K562 (cell line): ENCODE measurements at regions not wholly inside any gene's neighbourhood (a gene's known extent, or its start where the extent isn't known, plus 50 kb on each side); places are given as distances from the start of the nearest gene placed in this dataset.

ENCODE experiments used
- ATAC-seq: fragments of 200-7000 bp; cut with Tn5 transposase; 3 replicates; pipeline ENCODE4 v1.9.1; 2020; ENCODE audit warnings: moderate library complexity
- BruUV-seq: library from RNA; stranded (reverse); fragments of 400-500 nt; replicated peaks from 2 replicates; lab custom pipeline; 2021; lab: Mats Ljungman, UMichigan
- CTCF ChIA-PET: fragments of 300-600 bp; formaldehyde crosslinking; extraction: SDS; loops from one replicate; lab custom pipeline; 2021; ENCODE audit warnings: low intra/inter-chr PET ratio; lab: Yijun Ruan, JAX
- POLR2A ChIA-PET: fragments of 300-600, 350-650 bp; sonication (Branson Sonifier 250); formaldehyde crosslinking; extraction: SDS; loops from one replicate; lab custom pipeline; 2021; ENCODE audit warnings: antibody characterized with exemption, inconsistent platforms; lab: Yijun Ruan, JAX
- DNase-seq, 4 experiments: peaks; one replicate each; pipeline versions ENCODE4 v3.0.0 to v3.0.0-alpha.2; 2011 to 2018; ENCODE audit warnings: low spot score in 3 of 4, mixed read lengths in 3 of 4; ENCODE audit errors: extremely low read depth in 1 of 4
- FAIRE-seq: peaks from 2 replicates; lab custom pipeline; 2011; peaks lifted over from hg19 to GRCh38; lab: Jason Lieb, UNC
- H2AFZ ChIP-seq: 2 replicates; pipeline ENCODE4 v1.6.0; 2011; ENCODE audit warnings: low read depth, low read length, control low read depth, inconsistent platforms
- H3K27ac ChIP-seq: fragments of 200-600 bp; 3 replicates; pipeline ENCODE4 v1.8.0; 2011; ENCODE audit warnings: low read depth, mild to moderate bottlenecking, control low read depth, inconsistent platforms, low read length, moderate library complexity, mixed read lengths; ENCODE audit errors: extremely low read depth
- H3K27me3 ChIP-seq, 2 experiments: fragments of 300-600 bp in 1 of 2; 2 replicates in 1 of 2; 3 replicates in 1 of 2; pipeline versions ENCODE4 v1.6.0 to v1.8.0; 2011; ENCODE audit warnings: inconsistent platforms in 2 of 2, low read length in 2 of 2, mild to moderate bottlenecking in 1 of 2, mixed read lengths in 1 of 2, moderate library complexity in 1 of 2; ENCODE audit not compliant: control insufficient read depth in 2 of 2, insufficient read depth in 2 of 2
- H3K36me3 ChIP-seq: fragments of 300-600 bp; 3 replicates; pipeline ENCODE4 v1.8.0; 2011; ENCODE audit warnings: mild to moderate bottlenecking, low read length, inconsistent platforms; ENCODE audit not compliant: control insufficient read depth, insufficient read depth
- H3K4me1 ChIP-seq, 2 experiments: fragments of 200-600 bp in 1 of 2; replicated peaks in 1 of 2; 2 replicates in 1 of 2; 3 replicates in 1 of 2; pipeline versions ENCODE4 v1.5.1 to v1.8.0; 2011; ENCODE audit warnings: inconsistent platforms in 2 of 2, low read length in 2 of 2, mild to moderate bottlenecking in 1 of 2, mixed read lengths in 1 of 2, moderate library complexity in 1 of 2; ENCODE audit not compliant: control insufficient read depth in 2 of 2, insufficient read depth in 2 of 2
- H3K4me2 ChIP-seq: 2 replicates; pipeline ENCODE4 v1.6.1; 2011; ENCODE audit warnings: low read length, control low read depth, inconsistent platforms, mixed read lengths; ENCODE audit not compliant: insufficient read depth
- H3K4me3 ChIP-seq: fragments of 200-600 bp; sonication (generic), shearing (Covaris generic); 2 replicates; pipeline ENCODE4 v1.5.1; 2016; ENCODE audit warnings: control low read depth, inconsistent platforms
- H3K79me2 ChIP-seq: fragments of 200-600 bp; 3 replicates; pipeline ENCODE4 v1.8.0; 2011; ENCODE audit warnings: low read length, inconsistent platforms; ENCODE audit not compliant: control insufficient read depth, insufficient read depth
- H3K9ac ChIP-seq, 2 experiments: 2 replicates each; pipeline versions ENCODE4 v1.6.0 to v1.6.1; 2011; ENCODE audit warnings: low read depth in 2 of 2, low read length in 2 of 2, control low read depth in 1 of 2, inconsistent platforms in 1 of 2, mild to moderate bottlenecking in 1 of 2, mixed read lengths in 1 of 2; ENCODE audit not compliant: insufficient read depth in 1 of 2
- H3K9me1 ChIP-seq: one replicate; pipeline ENCODE4 v1.6.0; 2011; ENCODE audit warnings: inconsistent platforms, mild to moderate bottlenecking, low read length, moderate library complexity; ENCODE audit not compliant: control insufficient read depth, insufficient read depth
- H3K9me3 ChIP-seq: replicated peaks from 2 replicates; pipeline ENCODE4 v1.5.1; 2011; ENCODE audit warnings: low read depth, low read length, inconsistent platforms; ENCODE audit not compliant: control insufficient read depth, insufficient read depth
- H4K20me1 ChIP-seq: replicated peaks from 2 replicates; pipeline ENCODE4 v1.6.1; 2011; ENCODE audit warnings: low read length, inconsistent platforms, mixed read lengths; ENCODE audit not compliant: control insufficient read depth, insufficient read depth
- BHLHE40 ChIP-seq: IDR thresholded peaks from 2 replicates; pipeline ENCODE4 v1.6.1; 2011; ENCODE audit warnings: low read length, improper control_type of control experiment
- DPF2 ChIP-seq: fragments of 450-650 bp; IDR thresholded peaks from 2 replicates; pipeline ENCODE4 v1.6.1; 2016
- FOXJ2 ChIP-seq: fragments of 200-800 bp; sonication (Bioruptor generic); IDR thresholded peaks from 2 replicates; pipeline ENCODE4 v1.6.1; 2016; ENCODE audit warnings: missing genetic modification characterization, missing compliant biosample characterization
- MTA1 ChIP-seq: fragments of 450-650 bp; IDR thresholded peaks from 2 replicates; pipeline ENCODE4 v1.6.1; 2017; ENCODE audit warnings: borderline replicate concordance
- NRF1 ChIP-seq, 2 experiments: fragments of 450-650 bp; IDR thresholded peaks in 1 of 2; conservative IDR thresholded peaks in 1 of 2; 2 replicates each; pipeline ENCODE4 v1.6.1; 2014; ENCODE audit warnings: mild to moderate bottlenecking in 2 of 2
- POU5F1 ChIP-seq: fragments of 150-350 bp; IDR thresholded peaks from 2 replicates; pipeline ENCODE4 v1.6.1; 2014; ENCODE audit warnings: borderline replicate concordance, low read length, low read depth, mild to moderate bottlenecking; ENCODE audit not compliant: partially characterized antibody
- TCFL5 ChIP-seq: fragments of 250-450 bp; sonication (Bioruptor Pico); conservative IDR thresholded peaks from 2 replicates; pipeline ENCODE4 v1.6.1; 2021; ENCODE audit warnings: mild to moderate bottlenecking, moderate library complexity, matching md5 sums
- ZBTB33 ChIP-seq: sonication (generic); formaldehyde crosslinking; IDR thresholded peaks from 2 replicates; pipeline ENCODE4 v1.8.1; 2023; ENCODE audit warnings: mild to moderate bottlenecking, missing genetic modification reagents
- ZC3H8 ChIP-seq: fragments of 450-650 bp; IDR thresholded peaks from 2 replicates; pipeline ENCODE4 v1.6.1; 2017
- ZNF24 ChIP-seq: fragments of 450-650 bp; IDR thresholded peaks from 2 replicates; pipeline ENCODE4 v1.6.1; 2016
- WGBS: fragments of 100-300 bp; shearing (Covaris generic); methylation state at CpG from one replicate; pipeline ENCODE4 v1.1.6; 2016; ENCODE audit warnings: low coverage, mixed read lengths; ENCODE audit not compliant: insufficient coverage; ENCODE audit errors: missing lambda C conversion rate; 5-methylcytosine and 5-hydroxymethylcytosine counted together
- in situ Hi-C: fragments of 300-500 bp; cut with MboI; formaldehyde crosslinking; loops from 4 replicates; pipeline ENCODE4 v1.15.0; 2018; ENCODE audit warnings: inconsistent platforms, mixed read lengths
- intact Hi-C: fragments of 100-400 bp; cut with micrococcal nuclease; formaldehyde crosslinking; loops from 2 replicates; pipeline ENCODE4 v1.14.2; 2022

DNA sequence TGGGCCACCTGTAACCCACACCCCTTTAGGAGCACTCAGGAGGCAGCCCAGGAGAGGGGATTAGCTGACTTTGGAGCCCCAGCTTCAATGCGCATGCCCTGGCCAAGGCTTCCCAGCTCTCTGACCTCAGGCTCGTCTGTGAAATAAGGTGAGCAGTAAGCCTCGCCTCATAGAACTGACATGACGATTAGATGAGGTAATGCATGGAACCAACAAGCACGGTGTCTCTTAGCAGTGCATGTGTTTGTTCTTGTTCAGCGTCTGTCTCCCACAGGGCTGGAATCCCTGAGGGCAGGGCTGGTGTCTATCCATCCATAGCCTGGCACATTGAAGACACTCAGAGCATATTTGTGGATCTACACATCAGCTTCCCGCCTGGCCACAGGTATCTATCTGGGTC, 415.4 kb downstream of the MN1 start:
- ChIA-PET POLR2A (interaction anchor here (0.6 to 0.8 kb wide), 2 partner anchors 172 to 838 kb away, joined by 3 to 4 read pairs; no protein-coding TSS in a partner anchor), CTCF (no interaction called here)
- Histone ChIP-seq H3K9ac (no peak overlapping the region), H3K4me2 (no peak overlapping the region), H2AFZ (no peak overlapping the region), H3K4me3 (no peak overlapping the region), H3K9me3 (no peaks in the 10 kb centered on the region), H3K27ac (no peak overlapping the region), H3K36me3 (no peaks in the 10 kb centered on the region), H4K20me1 (no peaks in the 10 kb centered on the region), H3K27me3 (peaks cover 0 to 21% of the 10 kb centered on the region in 2 experiments; a peak in 1 of 5 replicates), H3K9me1 (no peaks in the 10 kb centered on the region), H3K4me1 (no peaks in the 10 kb centered on the region), H3K79me2 (no peaks in the 10 kb centered on the region)
- BruUV-seq, result no TSS peak
- no peak for TF ChIP-seq ZC3H8
- TF ChIP-seq NRF1 (conservative IDR thresholded peaks at IDR 0.05 in 1 of 2, IDR thresholded peaks at IDR 0.05 in 1 of 2), result peak; percentile 65 to 73
- TF ChIP-seq ZNF24, result no peak
- TF ChIP-seq POU5F1, result no peak
- no peak for TF ChIP-seq DPF2
- 0% methylated on average over 6 of the region's 7 CpGs for WGBS
- no peak for ATAC-seq
- FAIRE-seq, result no peak
- DNase-seq, result no peak
- in situ Hi-C loops, result no loop called here
- intact Hi-C loops, result no loop called here

- Histone ChIP-seq H3K36me3 (no peaks in the 10 kb centered on the region), H3K79me2 (no peaks in the 10 kb centered on the region), H4K20me1 (no peaks in the 10 kb centered on the region), H3K4me3 (no peak overlapping the region), H3K4me1 (no peaks in the 10 kb centered on the region), H3K27me3 (peaks cover 0 to 13% of the 10 kb centered on the region in 2 experiments; a peak in 1 of 5 replicates), H2AFZ (no peak overlapping the region), H3K9me1 (no peaks in the 10 kb centered on the region), H3K27ac (no peak overlapping the region), H3K9me3 (no peaks in the 10 kb centered on the region), H3K4me2 (no peak overlapping the region), H3K9ac (no peak overlapping the region)
- in situ Hi-C loops (no loop called here), intact Hi-C loops (no loop called here)
- no TSS peak for BruUV-seq
- ChIA-PET CTCF (no interaction called here), POLR2A (no interaction called here)
- no peak for FAIRE-seq
- no peak for ATAC-seq
- WGBS, result 0% methylated on average over 1 of the region's 6 CpGs
- no peak for DNase-seq
- no peak for TF ChIP-seq TCFL5 (CRISPR knock-in tag)
- TF ChIP-seq ZBTB33 (CRISPR knock-in tag), result no peak
- no peak for TF ChIP-seq FOXJ2 (tag)
- no peak for TF ChIP-seq BHLHE40
- TF ChIP-seq MTA1, result no peak
These were observed 414.0 kb downstream of the MN1 start for GRCh38 chr22:27387561-27387960.
